Mammary epithelial cell (primary cell): ENCODE measurements at regions not wholly inside any gene's neighbourhood (a gene's known extent, or its start where the extent isn't known, plus 50 kb on each side); places are given as distances from the start of the nearest gene placed in this dataset.

Source experiments
- CTCF ChIP-seq, 2 donors: IDR thresholded peaks in 1 of 2; conservative IDR thresholded peaks in 1 of 2; 2 replicates each; pipeline ENCODE4 v1.5.1; 2011 to 2012; ENCODE audit warnings: inconsistent platforms in 2 of 2, low read length in 2 of 2, mild to moderate bottlenecking in 2 of 2, control low read depth in 1 of 2, low read depth in 1 of 2; ENCODE audit not compliant: insufficient read depth in 1 of 2; ENCODE audit errors: extremely low read depth in 1 of 2
- EZH2 ChIP-seq: IDR thresholded peaks from 2 replicates; pipeline ENCODE4 v1.6.1; 2012; ENCODE audit warnings: low read length, inconsistent platforms, borderline replicate concordance

GRCh38 chr5:120386981-120387380 is 77.1 kb upstream of the PRR16 start:
- TF ChIP-seq CTCF (conservative IDR thresholded peaks at IDR 0.05 in 1 of 2, IDR thresholded peaks at IDR 0.05 in 1 of 2; ENCODE audit: extremely low read depth in 1 of 2, insufficient read depth in 1 of 2, low read depth in 1 of 2, low read length in 2 of 2) (no peak), EZH2 (no peak)
